ENCODE measurements at regions not wholly inside any gene's neighbourhood (a gene's known extent, or its start where the extent isn't known, plus 50 kb on each side); places are given as distances from the start of the nearest gene placed in this dataset.
"Not testable (repeated sequence)": the region's sequence is repeated elsewhere in the genome, so short reads cannot be mapped to it uniquely, and the experiment has no call there.

- DNase-seq, result no peak
Observed at GRCh38 chr18:10085416-10085815, 171.6 kb downstream of the VAPA start.

- no peak for DNase-seq
Observed at GRCh38 chr18:10085876-10086275, 172.1 kb downstream of the VAPA start.

- DNase-seq, result no peak
Observed at GRCh38 chr18:10086458-10087210, 172.8 kb downstream of the VAPA start.

GRCh38 chr18:10088734-10089133 lies 174.9 kb downstream of the VAPA start:
- DNase-seq, result no peak

GRCh38 chr18:10089881-10090280 lies 176.1 kb downstream of the VAPA start:
- DNase-seq, result no peak

GRCh38 chr18:10090668-10091067 lies 176.9 kb downstream of the VAPA start:
- DNase-seq, result no peak

GRCh38 chr18:10093445-10093844 lies 179.6 kb downstream of the VAPA start:
- no peak for DNase-seq

GRCh38 chr18:10094154-10094553 lies 180.3 kb downstream of the VAPA start:
- DNase-seq, result no peak

- DNase-seq, result peak in 1 of 4 experiments; percentile 57
Observed at GRCh38 chr18:10094655-10095054, 180.8 kb downstream of the VAPA start.

GRCh38 chr18:10095356-10095755 lies 181.5 kb downstream of the VAPA start:
- DNase-seq, result no peak

- peak in 1 of 4 experiments; percentile 11 for DNase-seq
Observed at GRCh38 chr18:10099539-10100140, 185.8 kb downstream of the VAPA start.

- no peak for DNase-seq
Observed at GRCh38 chr18:10100196-10100595, 186.4 kb downstream of the VAPA start.

GRCh38 chr18:10100941-10101701 lies 187.3 kb downstream of the VAPA start:
- DNase-seq, result peak in 2 of 4 experiments; percentile 23

GRCh38 chr18:10101729-10102128 lies 187.9 kb downstream of the VAPA start:
- DNase-seq, result no peak

GRCh38 chr18:10105118-10105517 lies 191.3 kb downstream of the VAPA start:
- not testable (repeated sequence) for DNase-seq

- peak in 3 of 4 experiments; percentile 29 to 57 (median 52) for DNase-seq
Observed at GRCh38 chr18:10111191-10111590, 197.4 kb downstream of the VAPA start.

GRCh38 chr18:10111944-10112343 lies 198.1 kb downstream of the VAPA start:
- no peak for DNase-seq

- DNase-seq, result peak; percentile 32 to 73 (median 50)
Observed at GRCh38 chr18:10113121-10114022, 199.6 kb downstream of the VAPA start.

GRCh38 chr18:10114717-10115463 lies 201.1 kb downstream of the VAPA start:
- DNase-seq, result no peak

GRCh38 chr18:10116574-10116973 lies 202.8 kb downstream of the VAPA start:
- no peak for DNase-seq

GRCh38 chr18:10119528-10119927 lies 205.7 kb downstream of the VAPA start:
- DNase-seq, result no peak

GRCh38 chr18:10119991-10120390 lies 206.2 kb downstream of the VAPA start:
- DNase-seq, result no peak
